HG03196 (cell line): ENCODE measurements at regions not wholly inside any gene's neighbourhood (a gene's known extent, or its start where the extent isn't known, plus 50 kb on each side); places are given as distances from the start of the nearest gene placed in this dataset.

ENCODE experiments used
- ATAC-seq: cut with Tn5 transposase; IDR thresholded peaks from one replicate; pipeline ENCODE4 v1.9.1; 2021; ENCODE audit not compliant: unreplicated experiment

DNA sequence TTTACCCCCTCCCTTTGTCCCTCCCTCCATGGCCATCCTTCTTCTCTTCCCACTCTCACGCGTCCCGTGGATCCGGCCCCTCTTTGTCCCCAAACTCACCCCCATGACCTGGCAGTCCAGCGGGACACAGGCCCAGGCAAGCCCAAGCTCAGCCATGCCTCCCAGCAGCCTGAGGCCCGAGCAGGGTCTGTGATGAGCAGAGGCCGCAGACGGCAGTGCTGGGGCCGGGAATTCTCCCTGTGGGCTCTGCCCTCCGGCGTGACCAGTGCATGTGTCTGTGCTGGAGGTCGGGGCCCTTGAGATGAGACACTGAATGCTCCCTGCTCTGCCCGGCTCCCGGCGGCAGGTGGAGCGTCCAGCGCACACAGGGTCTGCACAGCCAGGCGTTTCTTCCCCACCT lies 237.9 kb downstream of the BRD1 start:
- ATAC-seq, result no peak

DNA sequence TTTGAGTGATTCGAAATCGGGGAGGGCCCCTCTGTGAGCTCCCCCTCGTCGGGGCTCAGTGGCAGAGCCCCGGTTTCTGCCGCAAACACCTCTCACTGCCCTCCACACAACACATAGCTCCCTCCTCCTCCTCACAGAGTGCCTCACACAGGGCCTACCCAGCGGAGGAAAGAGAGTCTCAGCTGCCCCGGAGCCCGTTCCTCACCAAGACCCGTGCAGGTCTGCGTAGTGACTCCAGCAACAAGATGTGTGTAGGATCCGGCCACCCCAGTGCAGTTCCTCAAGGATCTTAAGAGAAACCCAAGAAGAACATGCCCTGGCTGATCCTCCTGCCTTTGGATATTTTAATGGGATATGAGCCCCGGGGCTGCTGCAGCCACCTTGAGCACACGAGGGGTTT lies 238.4 kb downstream of the BRD1 start:
- ATAC-seq, result no peak

DNA sequence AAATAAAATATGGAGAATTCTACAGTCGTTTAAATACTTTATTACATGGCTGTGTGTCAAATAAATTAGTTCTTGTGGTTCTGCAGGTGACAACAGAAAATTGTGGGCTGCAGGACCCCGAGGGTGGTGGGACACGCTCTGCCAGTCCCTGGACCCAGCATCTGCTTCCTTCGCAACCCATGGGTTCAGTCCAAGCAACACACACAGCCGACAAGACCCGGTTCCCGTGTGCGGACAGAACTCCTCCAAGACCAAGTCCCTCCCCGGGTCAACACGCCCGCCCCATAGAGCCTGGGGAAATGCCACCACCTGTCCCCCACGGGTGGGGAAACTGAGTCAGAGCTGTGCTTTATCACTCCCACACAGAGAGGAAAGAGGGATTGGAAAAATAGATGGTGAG lies 238.9 kb downstream of the BRD1 start:
- no peak for ATAC-seq

DNA sequence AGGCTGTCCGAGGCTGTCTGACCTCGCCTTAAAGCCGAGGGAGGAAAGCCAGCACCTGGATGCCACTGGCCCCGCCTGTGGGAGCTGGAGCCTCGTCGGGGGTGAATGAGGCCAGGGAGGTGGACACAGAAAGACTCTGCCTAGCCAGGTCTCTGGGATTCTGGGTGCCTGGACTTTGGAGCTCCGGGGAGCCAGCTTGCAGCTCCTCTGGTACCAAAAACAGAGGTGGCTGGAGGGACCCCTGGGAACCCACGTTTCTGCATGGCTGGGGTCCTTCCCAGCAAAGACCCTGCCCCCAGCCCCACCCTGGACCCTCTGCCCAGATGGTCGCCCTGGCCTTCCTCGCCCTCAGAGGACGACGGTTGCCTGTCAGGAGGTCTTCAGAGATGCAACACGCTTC lies 239.7 kb downstream of the BRD1 start:
- no peak for ATAC-seq

DNA sequence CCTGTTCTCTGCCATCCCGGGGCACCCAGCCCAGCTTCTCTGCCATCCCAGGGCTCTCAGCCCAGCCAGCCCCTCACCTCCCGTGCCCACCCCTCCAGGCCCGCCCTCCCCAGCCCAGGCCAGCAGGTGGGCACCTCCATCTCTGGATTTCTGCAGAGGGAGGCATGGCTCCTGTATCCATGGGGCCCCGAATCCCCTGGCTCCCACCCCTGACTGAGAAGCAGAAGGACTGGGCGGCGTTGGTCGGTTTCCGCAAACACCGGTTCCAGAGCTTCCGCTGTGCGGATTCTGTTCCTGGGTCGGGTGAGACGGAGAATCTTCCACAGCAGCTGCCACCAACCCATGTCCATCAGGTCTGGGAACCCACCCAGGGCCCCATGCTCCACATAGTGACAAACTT lies 240.3 kb downstream of the BRD1 start:
- no peak for ATAC-seq

DNA sequence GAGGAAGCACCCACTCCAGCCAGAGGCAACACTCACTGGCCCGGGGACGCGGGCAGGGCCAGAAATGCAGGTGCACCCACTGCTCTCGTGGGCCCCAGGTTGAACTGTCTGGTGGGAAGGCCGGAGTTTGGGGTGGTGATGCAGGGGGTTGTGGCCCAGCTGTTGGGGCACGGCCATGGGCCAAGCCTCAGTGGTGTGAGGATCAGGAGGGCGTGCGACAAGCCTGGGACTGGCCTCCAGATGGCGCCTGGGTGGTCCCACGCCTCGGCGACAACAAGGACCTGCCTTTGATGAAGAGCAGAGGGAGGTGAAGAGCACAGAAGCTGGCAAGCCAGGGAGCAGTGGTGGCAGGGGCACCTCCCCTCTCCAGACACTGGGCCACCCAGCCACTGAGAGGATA lies 240.8 kb downstream of the BRD1 start:
- ATAC-seq, result no peak

DNA sequence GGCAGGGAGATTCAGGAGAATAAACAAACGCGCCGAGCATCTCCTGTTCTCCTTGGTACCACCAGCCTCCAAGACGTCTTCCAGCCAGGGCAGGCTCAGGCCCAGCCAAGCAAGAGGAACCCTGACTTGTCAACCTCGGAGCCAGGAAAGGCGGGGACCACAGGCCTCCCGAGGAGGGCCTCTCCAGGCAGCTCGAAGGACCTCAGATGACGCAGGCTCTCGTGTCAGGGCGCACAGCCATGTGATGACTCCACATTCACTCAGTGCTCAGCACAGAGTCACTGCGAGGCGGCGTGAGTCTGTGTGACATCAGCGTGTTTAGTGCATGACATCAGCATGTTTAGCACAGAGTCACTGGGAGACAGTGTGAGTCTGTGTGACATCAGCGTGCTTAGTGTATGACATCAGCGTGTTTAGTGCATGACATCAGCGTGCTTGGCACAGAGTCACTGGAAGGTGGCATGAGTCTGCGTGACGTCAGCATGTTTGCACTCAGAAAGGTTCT lies 241.4 kb downstream of the BRD1 start:
- no peak for ATAC-seq

DNA sequence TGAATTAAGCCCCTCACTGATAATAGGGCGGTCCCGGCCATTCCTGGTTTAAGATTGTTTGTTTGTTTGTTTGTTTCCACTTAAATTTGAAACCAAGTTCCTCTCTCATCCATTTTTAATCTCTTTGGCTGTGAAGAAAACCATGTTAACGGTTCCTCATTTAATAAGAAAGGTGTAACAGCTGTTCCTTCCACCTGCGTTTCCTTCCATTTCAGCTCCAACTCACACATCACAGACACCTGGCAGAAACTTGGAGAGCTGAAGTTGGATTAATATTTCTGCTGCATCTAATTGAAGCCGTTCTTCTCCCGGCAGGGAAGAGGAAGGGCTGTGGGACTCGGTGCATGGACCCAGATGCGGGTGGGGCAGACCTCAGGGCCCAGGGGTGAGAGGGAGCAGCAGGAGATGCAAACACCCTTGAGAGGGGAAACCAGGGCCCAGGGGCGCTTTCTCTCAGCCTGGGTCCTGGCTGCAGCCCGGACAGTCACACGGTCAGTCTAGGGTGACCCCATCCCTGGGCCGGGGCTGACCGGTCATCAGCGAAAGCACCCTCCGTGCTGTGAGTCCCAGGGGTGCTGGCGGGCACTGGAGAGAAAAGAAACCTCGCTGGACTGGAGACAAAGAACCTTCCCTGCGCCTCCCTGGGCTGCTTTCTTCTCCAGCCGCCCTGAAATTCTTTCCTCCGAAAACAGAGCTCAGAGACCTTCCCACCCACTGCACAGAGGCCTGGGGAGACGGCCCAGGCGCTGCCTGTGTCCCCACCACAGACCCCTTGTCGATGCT lies 242.0 kb downstream of the BRD1 start:
- no peak for ATAC-seq

DNA sequence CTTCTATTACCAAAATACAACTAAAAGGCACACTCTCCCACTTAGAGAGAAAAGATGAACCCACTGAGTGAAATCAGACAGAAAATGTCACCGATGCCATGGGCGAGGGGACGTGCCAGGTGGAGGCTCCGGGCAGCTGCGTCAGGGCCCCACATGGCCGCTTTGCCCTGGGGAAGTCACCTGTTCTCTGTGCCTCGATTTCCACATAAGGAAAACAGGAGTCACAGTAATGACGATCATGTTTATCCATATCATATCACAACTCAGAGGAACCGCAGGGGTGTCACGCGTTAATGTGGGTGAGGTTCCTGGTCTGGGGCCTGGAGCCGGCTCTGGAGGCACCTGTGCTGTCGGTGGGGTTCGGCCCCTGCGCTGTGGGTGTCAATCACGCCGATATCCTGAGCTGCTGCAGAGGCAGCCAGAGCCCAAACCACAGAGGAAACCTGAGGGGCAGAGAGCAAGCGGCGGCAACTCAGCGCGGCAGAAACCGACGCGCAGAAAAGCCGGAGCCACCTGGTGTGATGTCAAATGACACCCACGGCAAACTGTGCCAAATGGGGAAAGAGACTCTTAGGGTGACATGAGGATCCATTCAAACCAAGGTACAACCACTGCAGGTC lies 243.7 kb downstream of the BRD1 start:
- no peak for ATAC-seq

DNA sequence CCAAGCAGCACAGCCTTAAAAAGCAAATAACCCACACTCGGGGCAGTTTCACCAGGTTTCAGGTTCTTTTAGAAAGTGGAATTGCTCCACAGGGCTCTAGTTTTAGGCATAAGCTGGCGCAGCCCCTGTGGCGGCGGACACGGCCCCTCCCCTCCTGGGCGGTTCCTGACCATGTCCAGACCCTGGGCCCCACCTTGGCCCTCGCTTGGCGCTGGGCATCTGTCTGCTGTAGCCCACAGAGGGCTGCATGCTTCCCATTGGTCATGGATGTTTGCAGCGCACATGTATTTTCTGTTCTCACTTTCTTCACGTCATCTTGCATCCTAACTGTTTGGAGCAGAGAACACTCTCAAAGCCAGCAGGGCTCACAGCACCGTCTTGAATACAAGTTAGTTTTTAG lies 244.3 kb downstream of the BRD1 start:
- no peak for ATAC-seq

DNA sequence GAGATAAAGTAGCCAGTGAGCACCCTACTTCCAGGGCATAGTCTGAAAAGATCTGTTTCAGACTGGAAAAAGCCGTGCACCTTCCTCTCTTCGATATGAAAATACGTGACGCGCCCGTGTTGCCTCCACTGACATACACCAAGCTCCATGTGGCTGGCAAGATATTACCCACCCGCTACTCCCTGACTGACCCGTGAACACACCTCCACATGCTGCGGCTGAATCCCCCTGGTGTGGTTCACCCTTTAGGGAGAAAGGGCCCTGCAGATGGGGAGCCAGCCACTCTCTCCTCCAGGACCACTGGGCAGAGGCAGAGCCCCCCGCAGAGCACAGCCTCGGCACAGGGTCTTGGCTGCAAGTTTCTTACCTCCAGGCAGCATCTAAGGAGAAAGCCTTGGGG lies 245.0 kb downstream of the BRD1 start:
- ATAC-seq, result no peak

DNA sequence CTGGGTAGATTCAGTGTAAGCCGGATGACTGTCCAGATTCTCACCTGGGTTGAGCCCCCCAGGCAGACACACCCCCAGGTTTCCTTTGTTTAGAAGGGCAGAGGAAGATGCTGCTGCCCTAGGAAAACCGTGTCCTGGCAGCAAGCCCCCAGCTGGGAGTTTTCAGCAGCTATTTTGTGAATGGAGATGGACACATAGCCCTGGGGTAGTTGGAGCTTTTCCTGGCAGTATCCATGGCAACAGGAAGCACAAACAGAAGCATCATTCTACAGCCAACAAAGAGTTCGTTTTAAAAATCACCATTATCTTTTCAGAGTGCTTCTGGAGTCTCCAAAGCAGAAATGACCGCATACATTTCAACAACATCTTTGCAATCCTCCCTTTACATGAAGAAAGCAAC lies 245.5 kb downstream of the BRD1 start:
- ATAC-seq, result no peak

DNA sequence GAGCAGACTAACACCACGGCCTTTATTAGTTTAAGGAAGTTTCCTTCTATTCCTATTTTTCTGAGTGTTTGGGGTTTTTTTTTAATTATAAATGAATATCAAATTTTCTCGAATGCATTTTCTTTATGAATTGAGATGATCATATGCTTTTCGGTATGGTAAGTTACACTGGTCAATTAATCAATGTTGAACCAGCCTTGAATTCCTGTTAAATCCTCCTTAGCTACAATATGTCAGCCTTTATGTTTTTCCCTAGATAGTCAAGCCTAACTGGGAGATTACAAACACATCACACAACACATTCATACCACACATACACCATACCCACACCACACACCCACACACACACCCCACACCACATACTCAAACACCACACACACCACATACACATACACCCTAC lies 247.6 kb downstream of the BRD1 start:
- ATAC-seq, result no peak

DNA sequence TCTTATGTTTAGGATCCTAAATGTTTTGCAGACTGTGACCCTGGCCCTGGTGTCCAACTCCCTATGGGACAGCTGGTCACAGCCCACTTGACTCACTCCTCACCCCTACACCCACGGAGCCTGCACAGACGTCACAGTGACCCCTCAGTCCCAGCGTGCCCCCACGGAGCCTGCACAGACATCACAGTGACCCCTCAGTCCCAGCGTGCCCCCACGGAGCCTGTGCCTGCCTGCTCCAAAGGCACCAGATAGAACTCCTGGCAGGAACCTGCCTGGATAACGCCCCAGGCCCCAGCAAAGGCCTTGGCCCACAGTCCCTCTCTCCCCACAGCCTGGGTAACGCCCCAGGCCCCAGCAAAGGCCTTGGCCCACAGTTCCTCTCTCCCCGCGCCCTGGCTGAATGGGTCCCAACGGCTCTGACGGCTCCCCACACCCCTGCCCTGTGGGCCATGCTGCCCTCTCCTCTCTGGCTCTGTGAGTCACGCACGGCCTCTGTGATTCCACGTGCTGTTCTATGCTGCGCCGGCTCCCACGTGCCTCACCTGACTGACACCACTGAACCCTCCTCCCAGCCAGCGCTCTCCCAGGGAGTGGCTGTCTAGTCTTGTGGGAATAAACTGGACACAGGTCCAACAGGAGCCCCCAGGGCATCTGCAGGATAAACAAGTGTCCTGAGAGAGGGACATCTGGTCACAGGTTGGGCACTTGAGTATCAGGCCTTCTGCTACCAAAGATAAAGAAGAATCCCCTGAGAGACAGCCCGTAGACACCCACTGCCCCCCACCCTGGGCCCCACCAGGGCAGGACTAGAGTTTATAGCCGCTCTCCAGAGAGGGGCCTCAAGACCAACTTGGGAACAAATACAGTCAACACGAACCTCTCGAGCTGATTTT lies 250.3 kb downstream of the BRD1 start:
- ATAC-seq, result no peak

DNA sequence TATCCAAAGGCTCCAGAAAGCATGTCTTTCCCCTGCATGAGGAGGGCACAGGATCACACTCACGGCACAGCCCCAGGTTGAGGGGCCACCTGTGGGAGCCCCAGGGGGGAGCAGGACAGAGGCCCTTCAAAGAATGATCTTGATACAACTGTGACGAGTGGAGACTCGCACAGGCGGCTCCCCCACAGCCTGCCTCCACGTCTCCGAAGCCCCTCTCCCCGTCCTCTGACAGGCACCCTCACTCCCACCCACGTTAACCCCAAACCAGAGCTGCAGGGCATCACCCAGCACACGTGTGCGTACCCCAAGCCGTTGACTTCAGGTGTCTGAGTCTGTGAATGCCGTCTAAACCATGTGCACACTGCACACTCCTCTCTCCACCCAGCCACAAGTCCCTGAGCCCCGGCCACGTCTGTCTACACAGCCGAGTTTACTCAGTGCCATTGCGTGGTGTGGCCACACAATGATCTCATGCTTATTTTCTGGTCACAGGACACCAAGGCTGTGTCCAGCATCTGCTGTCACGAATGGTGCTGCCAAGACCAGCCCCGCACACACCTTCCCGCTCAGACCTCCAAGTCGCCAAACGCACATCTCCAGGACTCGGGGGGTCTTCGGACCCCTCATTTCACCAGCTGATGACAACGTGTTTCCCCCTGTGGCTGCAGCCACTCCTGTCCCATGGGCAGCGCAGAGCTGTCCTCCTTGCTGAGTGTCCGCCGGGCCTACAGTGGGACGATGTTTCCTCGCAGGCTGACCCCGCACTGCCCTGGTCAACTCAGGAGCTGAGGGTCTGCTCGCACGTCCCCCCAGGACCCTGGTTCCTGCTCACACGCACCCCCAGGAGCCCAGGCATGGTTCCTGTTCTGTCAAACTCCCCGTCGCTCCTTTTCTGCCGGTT lies 251.2 kb downstream of the BRD1 start:
- ATAC-seq, result no peak

DNA sequence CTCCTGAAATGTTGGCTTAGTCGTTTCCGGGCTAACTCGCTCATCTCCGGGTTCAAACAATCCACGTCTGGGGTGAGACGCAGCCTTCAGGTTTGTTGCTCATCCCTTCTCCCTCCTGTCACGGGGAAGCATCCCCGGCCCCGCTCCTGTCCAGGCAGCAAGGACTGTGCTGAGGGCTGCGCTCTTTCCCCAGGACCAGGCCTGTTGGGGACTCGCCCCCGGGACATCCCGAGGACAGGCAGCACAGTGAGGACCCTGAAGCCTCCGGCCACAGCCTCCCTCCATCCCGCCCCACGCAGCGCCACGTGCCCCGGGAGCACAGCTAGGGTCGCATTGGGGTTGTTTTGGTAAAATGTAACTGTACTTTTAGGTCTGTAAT lies 252.0 kb downstream of the BRD1 start:
- no peak for ATAC-seq

DNA sequence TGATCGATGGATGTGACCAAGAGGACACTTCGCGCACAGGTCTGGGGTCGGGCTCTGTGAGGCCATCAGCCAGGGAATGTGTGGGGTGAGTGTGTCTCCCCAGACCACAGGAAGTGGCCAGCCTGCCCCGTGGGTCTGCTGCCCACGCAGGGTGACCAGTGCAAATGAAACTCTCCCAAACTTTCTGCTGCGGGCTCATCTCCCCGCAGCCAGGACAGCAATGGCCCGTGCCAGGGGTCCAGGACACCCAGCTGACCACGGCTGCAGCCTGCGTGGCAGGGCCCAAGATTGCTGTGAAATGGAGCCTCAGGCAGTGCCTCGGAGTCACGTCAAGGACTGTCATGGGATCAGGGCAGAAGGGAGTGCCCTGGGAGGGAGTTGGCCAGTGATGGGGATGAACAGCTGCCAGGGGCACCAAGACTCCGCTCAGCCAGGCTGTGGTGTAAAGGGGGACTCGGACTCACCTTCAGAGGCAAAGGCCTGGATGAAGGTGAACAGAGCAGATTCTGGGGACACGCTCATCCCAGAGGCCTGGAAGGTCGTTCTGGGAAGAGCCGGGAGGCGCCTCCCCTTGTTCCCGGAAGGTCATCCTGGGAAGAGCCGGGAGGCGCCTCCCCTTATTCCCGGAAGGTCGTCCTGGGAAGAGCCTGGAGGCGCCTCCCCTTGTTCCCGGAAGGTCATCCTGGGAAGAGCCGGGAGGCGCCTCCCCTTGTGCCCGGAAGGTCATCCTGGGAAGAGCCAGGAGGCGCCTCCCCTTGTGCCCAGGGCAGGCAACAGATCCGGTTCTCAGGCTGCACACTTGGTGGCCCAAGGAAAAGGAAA lies 252.6 kb downstream of the BRD1 start:
- ATAC-seq, result no peak

DNA sequence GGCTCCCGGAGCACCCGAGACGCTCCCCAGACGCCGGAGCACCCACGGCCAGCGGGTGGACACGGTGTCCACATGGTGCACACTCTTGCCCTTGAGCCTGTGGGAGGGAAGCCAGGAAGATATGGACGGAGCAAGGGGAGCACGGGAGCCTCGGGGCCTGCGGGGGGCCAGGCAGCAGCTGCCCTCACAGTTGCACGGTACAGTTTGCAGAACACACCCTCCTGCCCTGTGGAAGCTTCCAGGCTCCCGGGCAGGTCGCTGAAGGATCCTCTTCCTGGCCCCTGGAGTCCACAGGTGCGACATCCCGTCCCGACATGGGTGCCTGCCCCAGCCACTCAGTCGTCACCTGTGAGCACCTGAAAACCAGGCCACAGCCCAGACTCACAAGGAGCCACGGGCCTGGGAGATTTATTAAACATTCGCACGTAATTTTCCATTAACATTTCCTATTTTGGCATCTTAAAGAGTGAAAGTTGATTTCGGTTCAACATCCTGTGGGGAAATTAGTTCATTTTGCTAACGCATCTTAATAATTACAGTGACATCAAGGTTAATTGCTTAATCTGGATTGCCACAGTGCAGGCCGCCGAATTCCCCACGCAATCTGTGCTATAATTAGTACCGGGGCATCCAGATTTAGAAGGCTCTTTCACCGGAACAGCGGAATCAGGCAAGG lies 253.3 kb downstream of the BRD1 start:
- ATAC-seq, result no peak

DNA sequence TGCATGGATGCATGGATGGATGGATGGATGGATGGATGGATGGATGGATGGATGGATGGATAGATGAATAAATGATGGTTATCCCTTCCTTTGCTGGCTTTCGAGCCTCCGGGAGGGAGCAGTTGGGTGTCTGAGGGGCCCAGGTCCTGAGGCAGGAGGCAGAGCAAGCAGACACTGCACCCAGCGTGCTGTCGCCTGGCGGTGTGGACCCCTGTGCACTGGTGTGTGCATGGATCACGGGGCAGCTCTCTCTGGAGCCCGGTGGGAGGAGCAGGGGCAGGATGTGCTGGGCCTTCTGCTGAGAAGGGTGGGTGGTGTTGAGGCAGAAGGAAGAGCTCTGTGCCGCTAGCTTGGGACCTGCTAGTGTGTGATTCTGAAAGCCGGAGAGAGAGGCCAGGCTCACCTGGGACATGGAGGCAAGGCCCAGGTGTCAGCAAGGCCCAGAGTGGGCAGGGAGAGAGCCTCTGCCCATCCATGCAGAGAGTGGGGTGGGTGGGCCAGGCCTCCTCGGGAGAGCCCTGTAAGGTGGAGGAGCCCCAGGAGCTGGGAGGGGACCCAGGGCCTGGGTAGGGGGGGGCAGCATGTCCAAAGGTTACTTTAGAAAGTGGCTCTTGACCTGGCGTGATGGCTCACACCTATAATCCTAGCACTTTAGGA lies 254.4 kb downstream of the BRD1 start:
- no peak for ATAC-seq
